MM.1S (cell line): ENCODE measurements at regions not wholly inside any gene's neighbourhood (a gene's known extent, or its start where the extent isn't known, plus 50 kb on each side); places are given as distances from the start of the nearest gene placed in this dataset.

ENCODE experiments used
- DNase-seq: peaks from one replicate; pipeline ENCODE4 v3.0.0-alpha.2; 2015
- H2AFZ ChIP-seq: fragments of 300-600 bp; sonication (generic); 2 replicates; pipeline ENCODE4 v1.6.0; 2016; ENCODE audit warnings: antibody characterized with exemption, low read length
- H3F3A ChIP-seq: fragments of 300-600 bp; sonication (generic); 2 replicates; pipeline ENCODE4 v1.6.1; 2016; ENCODE audit warnings: mild to moderate bottlenecking, antibody characterized with exemption, low read length, moderate library complexity, mixed read lengths; ENCODE audit not compliant: insufficient read depth
- H3K27ac ChIP-seq: fragments of 300-600 bp; sonication (generic); 2 replicates; pipeline ENCODE4 v1.5.1; 2016; ENCODE audit warnings: mild to moderate bottlenecking, low read length
- H3K27me3 ChIP-seq: fragments of 300-600 bp; sonication (generic); replicated peaks from 2 replicates; pipeline ENCODE4 v1.6.0; 2016; ENCODE audit warnings: low read length; ENCODE audit not compliant: insufficient read depth
- H3K36me3 ChIP-seq: fragments of 300-600 bp; sonication (generic); replicated peaks from 2 replicates; pipeline ENCODE4 v1.6.1; 2016; ENCODE audit warnings: mild to moderate bottlenecking, low read length, mixed read lengths; ENCODE audit not compliant: insufficient read depth
- H3K4me1 ChIP-seq: fragments of 300-600 bp; sonication (generic); 2 replicates; pipeline ENCODE4 v1.6.1; 2016; ENCODE audit warnings: low read length, mixed read lengths
- H3K4me2 ChIP-seq: fragments of 300-600 bp; sonication (generic); 2 replicates; pipeline ENCODE4 v1.6.0; 2016; ENCODE audit warnings: low read depth, low read length
- H3K4me3 ChIP-seq: fragments of 300-600 bp; sonication (generic); 2 replicates; pipeline ENCODE4 v1.5.1; 2016; ENCODE audit warnings: low read length, mixed read lengths
- H3K79me2 ChIP-seq: fragments of 300-600 bp; sonication (generic); 2 replicates; pipeline ENCODE4 v1.6.1; 2016; ENCODE audit warnings: mixed run types, low read length, mixed read lengths
- H3K9ac ChIP-seq: fragments of 300-600 bp; sonication (generic); 2 replicates; pipeline ENCODE4 v1.6.1; 2016; ENCODE audit warnings: low read length, mixed read lengths
- H3K9me2 ChIP-seq: fragments of 300-600 bp; sonication (generic); replicated peaks from 2 replicates; pipeline ENCODE4 v1.6.1; 2016; ENCODE audit warnings: mild to moderate bottlenecking, low read length, mixed read lengths; ENCODE audit not compliant: insufficient read depth
- H3K9me3 ChIP-seq: fragments of 300-600 bp; sonication (generic); replicated peaks from 2 replicates; pipeline ENCODE4 v1.6.1; 2016; ENCODE audit warnings: mild to moderate bottlenecking, low read length, mixed read lengths; ENCODE audit not compliant: insufficient read depth
- H4K20me1 ChIP-seq: fragments of 300-600 bp; sonication (generic); 2 replicates; pipeline ENCODE4 v1.6.1; 2016; ENCODE audit warnings: mild to moderate bottlenecking, low read length, moderate library complexity, mixed read lengths; ENCODE audit not compliant: insufficient read depth
- CTCF ChIP-seq: fragments of 300-600 bp; sonication (generic); IDR thresholded peaks from 2 replicates; pipeline ENCODE4 v1.5.1; 2016; ENCODE audit warnings: antibody characterized with exemption, low read length, mixed read lengths
- EZH2 ChIP-seq: fragments of 300-600 bp; sonication (generic); optimal IDR thresholded peaks from 2 replicates; pipeline ENCODE3; 2017; ENCODE audit warnings: low read depth, mild to moderate bottlenecking, antibody characterized with exemption, low read length, mixed read lengths
- EZH2phosphoT487 ChIP-seq: fragments of 300-600 bp; sonication (generic); IDR thresholded peaks from 2 replicates; pipeline ENCODE4 v1.6.1; 2018; ENCODE audit warnings: antibody characterized with exemption, low read length

DNA sequence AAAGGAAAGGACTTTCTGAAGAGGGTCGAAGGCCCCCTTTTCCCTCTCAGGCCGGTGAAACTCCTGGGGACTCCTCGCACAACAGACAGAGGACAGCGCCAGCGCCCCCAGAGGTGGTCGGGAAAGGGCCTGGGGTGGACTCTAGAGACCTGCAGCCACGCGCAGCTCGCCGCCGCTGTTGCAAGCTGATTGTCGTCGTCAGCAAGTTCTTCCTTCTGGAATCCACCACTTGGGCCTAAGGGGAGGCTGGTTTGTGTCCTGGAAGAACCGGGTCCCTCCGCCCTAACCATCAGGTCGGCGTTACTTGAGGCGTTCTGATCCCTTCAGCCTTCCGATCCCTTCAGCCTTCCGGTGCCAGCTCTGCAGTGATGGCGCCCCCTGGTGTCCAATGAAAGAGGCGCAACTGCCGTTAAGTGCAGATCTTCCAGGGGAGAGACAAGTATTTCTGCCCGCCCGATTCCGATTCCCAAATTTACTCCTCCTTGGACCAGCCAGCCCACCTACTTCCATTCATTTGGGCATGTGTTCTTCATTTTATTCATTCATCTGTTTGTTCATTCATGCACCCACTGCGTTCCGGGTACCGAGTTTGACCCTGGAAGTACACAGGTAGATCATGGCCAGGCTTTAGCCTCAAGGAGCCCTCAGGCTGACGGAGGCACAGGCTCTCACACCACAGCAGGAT lies 77.2 kb upstream of the SLC6A11 start:
- TF ChIP-seq CTCF (peak; percentile 90), EZH2phosphoT487 (no peak)
- Histone ChIP-seq H3K4me3 (peak overlapping the region; percentile 25; the same call in 1 of the 2 replicates), H3K9ac (no peak overlapping the region), H3F3A (no peaks in the 10 kb centered on the region), H3K36me3 (no peaks in the 10 kb centered on the region), H3K27me3 (peaks cover 74% of the 10 kb centered on the region), H3K9me3 (no peaks in the 10 kb centered on the region), H3K9me2 (no peaks in the 10 kb centered on the region), H4K20me1 (no peaks in the 10 kb centered on the region), H3K4me1 (no peaks in the 10 kb centered on the region), H3K4me2 (peak overlapping the region; percentile 33; the same call in 1 of the 2 replicates), H3K79me2 (no peaks in the 10 kb centered on the region), H2AFZ (peak overlapping the region; percentile 22), H3K27ac (no peak overlapping the region)
- peak; percentile 60 for DNase-seq

- Histone ChIP-seq H3K4me1 (no peaks in the 10 kb centered on the region), H3K9me2 (no peaks in the 10 kb centered on the region), H3K4me3 (no peak overlapping the region), H3K36me3 (no peaks in the 10 kb centered on the region; the same call in 1 of the 2 replicates), H3K9ac (no peak overlapping the region), H4K20me1 (no peaks in the 10 kb centered on the region), H3K4me2 (no peak overlapping the region), H3K79me2 (no peaks in the 10 kb centered on the region), H3K9me3 (no peaks in the 10 kb centered on the region), H3K27ac (no peak overlapping the region), H3F3A (no peaks in the 10 kb centered on the region), H2AFZ (no peak overlapping the region), H3K27me3 (peaks cover 82% of the 10 kb centered on the region)
- no peak for TF ChIP-seq EZH2phosphoT487
- TF ChIP-seq EZH2, result no peak
- no peak for TF ChIP-seq CTCF
- DNase-seq, result no peak
These were observed 75.1 kb upstream of the SLC6A11 start for GRCh38 chr3:10740954-10741353.

DNA sequence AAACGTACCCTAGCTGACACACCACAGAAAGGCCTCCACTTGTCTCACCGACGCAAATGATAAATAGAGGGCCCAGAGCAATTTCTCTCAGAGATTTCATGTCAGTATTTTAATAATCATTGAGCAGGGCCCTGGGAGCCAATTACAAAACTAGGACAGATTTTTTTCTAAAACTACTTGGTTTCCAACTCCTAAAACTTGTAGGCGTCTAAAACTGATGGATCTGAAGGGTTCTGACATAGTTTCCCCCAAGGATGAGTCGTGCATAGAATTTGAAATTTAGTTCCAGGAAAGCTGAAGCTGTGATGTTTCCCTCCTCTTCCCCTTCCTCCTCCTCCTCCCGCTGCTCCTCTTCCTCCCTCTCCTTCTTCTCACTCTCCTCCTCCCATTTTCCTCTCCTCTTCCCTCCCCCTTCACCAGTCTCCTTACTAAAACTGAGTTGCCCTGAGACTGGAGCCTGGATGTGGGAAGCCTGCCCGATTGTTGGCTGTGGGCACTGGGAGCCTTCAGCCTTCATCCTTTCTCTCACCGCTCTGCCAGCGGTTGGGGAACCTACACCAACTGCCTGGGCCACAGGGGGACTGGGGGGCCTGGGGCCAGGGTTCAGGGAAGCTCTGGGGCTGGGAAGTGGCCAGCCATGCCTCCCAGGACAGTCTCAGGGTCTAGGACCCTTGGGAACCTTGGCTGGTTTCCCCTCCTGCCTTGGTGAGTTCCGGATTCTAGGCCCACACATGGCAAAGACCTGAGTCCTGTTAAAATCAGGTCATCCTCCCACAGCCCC lies 73.9 kb upstream of the SLC6A11 start:
- no peak for TF ChIP-seq EZH2
- no peak for TF ChIP-seq CTCF
- TF ChIP-seq EZH2phosphoT487, result no peak
- no peaks in the 10 kb centered on the region; the same call in 1 of the 2 replicates for H3K36me3 ChIP-seq
- H3K9me3 ChIP-seq, result no peaks in the 10 kb centered on the region
- H3K4me1 ChIP-seq, result no peaks in the 10 kb centered on the region
- H3F3A ChIP-seq, result no peaks in the 10 kb centered on the region
- no peaks in the 10 kb centered on the region for H3K9me2 ChIP-seq
- no peak overlapping the region for H3K4me3 ChIP-seq
- DNase-seq, result no peak
- H4K20me1 ChIP-seq, result no peaks in the 10 kb centered on the region
- no peak overlapping the region for H2AFZ ChIP-seq
- no peaks in the 10 kb centered on the region for H3K79me2 ChIP-seq
- H3K9ac ChIP-seq, result no peak overlapping the region
- peaks cover 87% of the 10 kb centered on the region for H3K27me3 ChIP-seq
- no peak overlapping the region for H3K27ac ChIP-seq
- H3K4me2 ChIP-seq, result no peak overlapping the region
